Glutamatergic neuron (in vitro differentiated cells): ENCODE measurements at regions not wholly inside any gene's neighbourhood (a gene's known extent, or its start where the extent isn't known, plus 50 kb on each side); places are given as distances from the start of the nearest gene placed in this dataset.

Experiments used
- DNase-seq: peaks from one replicate; pipeline ENCODE4 v3.0.0; 2022
- H3K27ac Mint-ChIP-seq: one replicate; pipeline ENCODE4 v1.8.0; 2020; ENCODE audit warnings: mild to moderate bottlenecking, mixed read lengths, inconsistent platforms; ENCODE audit not compliant: unreplicated experiment
- H3K27me3 Mint-ChIP-seq: one replicate; pipeline ENCODE4 v1.8.0; 2020; ENCODE audit warnings: mild to moderate bottlenecking, moderate library complexity, mixed read lengths, inconsistent platforms; ENCODE audit not compliant: unreplicated experiment
- H3K36me3 Mint-ChIP-seq: one replicate; pipeline ENCODE4 v1.8.0; 2020; ENCODE audit warnings: mild to moderate bottlenecking, mixed read lengths, inconsistent platforms; ENCODE audit not compliant: unreplicated experiment
- H3K4me1 Mint-ChIP-seq: one replicate; pipeline ENCODE4 v1.8.0; 2020; ENCODE audit warnings: mild to moderate bottlenecking, low read depth, mixed read lengths, inconsistent platforms; ENCODE audit not compliant: unreplicated experiment
- H3K4me3 Mint-ChIP-seq: one replicate; pipeline ENCODE4 v1.8.0; 2020; ENCODE audit warnings: mild to moderate bottlenecking, mixed read lengths, inconsistent platforms; ENCODE audit not compliant: unreplicated experiment
- H3K9me3 Mint-ChIP-seq: one replicate; pipeline ENCODE4 v1.8.0; 2020; ENCODE audit warnings: mild to moderate bottlenecking, moderate library complexity, mixed read lengths, inconsistent platforms; ENCODE audit not compliant: unreplicated experiment
- CTCF ChIP-seq: fragments of 200-600 bp; sonication (generic); IDR thresholded peaks from one replicate; pipeline ENCODE4 v1.5.0; 2021; ENCODE audit not compliant: partially characterized antibody, unreplicated experiment

GRCh38 chr3:135759651-135760050, 205.9 kb upstream of the PPP2R3A start:
- no peak for DNase-seq
- no peaks in the 10 kb centered on the region for H3K27me3 Mint-ChIP-seq
- H3K27ac Mint-ChIP-seq: no peak overlapping the region
- no peaks in the 10 kb centered on the region for H3K4me1 Mint-ChIP-seq
- no peaks in the 10 kb centered on the region for H3K36me3 Mint-ChIP-seq
- TF ChIP-seq CTCF: no peak
- H3K4me3 Mint-ChIP-seq: no peak overlapping the region
- no peaks in the 10 kb centered on the region for H3K9me3 Mint-ChIP-seq

GRCh38 chr3:135760581-135760980, 204.9 kb upstream of the PPP2R3A start:
- Mint-ChIP-seq H3K4me1 (no peaks in the 10 kb centered on the region), H3K9me3 (no peaks in the 10 kb centered on the region), H3K36me3 (no peaks in the 10 kb centered on the region), H3K27ac (no peak overlapping the region), H3K4me3 (no peak overlapping the region), H3K27me3 (no peaks in the 10 kb centered on the region)
- DNase-seq: no peak
- TF ChIP-seq CTCF: no peak

GRCh38 chr3:135762188-135762856, 203.2 kb upstream of the PPP2R3A start:
- H3K27ac Mint-ChIP-seq: no peak overlapping the region
- no peaks in the 10 kb centered on the region for H3K9me3 Mint-ChIP-seq
- no peaks in the 10 kb centered on the region for H3K4me1 Mint-ChIP-seq
- no peaks in the 10 kb centered on the region for H3K27me3 Mint-ChIP-seq
- no peak for TF ChIP-seq CTCF
- H3K36me3 Mint-ChIP-seq: no peaks in the 10 kb centered on the region
- DNase-seq: peak; percentile 25
- H3K4me3 Mint-ChIP-seq: no peak overlapping the region

GRCh38 chr3:135766115-135766514, 199.4 kb upstream of the PPP2R3A start:
- no peak overlapping the region for H3K27ac Mint-ChIP-seq
- TF ChIP-seq CTCF: no peak
- DNase-seq: no peak
- no peaks in the 10 kb centered on the region for H3K36me3 Mint-ChIP-seq
- no peaks in the 10 kb centered on the region for H3K4me1 Mint-ChIP-seq
- H3K27me3 Mint-ChIP-seq: no peaks in the 10 kb centered on the region
- no peaks in the 10 kb centered on the region for H3K9me3 Mint-ChIP-seq
- H3K4me3 Mint-ChIP-seq: no peak overlapping the region

GRCh38 chr3:135771760-135772159, 193.8 kb upstream of the PPP2R3A start:
- Mint-ChIP-seq H3K36me3 (no peaks in the 10 kb centered on the region), H3K27me3 (peaks cover 2% of the 10 kb centered on the region), H3K4me1 (no peaks in the 10 kb centered on the region), H3K4me3 (no peak overlapping the region), H3K9me3 (no peaks in the 10 kb centered on the region), H3K27ac (no peak overlapping the region)
- TF ChIP-seq CTCF: no peak
- no peak for DNase-seq
